IMR-90 (cell line): ENCODE measurements at regions not wholly inside any gene's neighbourhood (a gene's known extent, or its start where the extent isn't known, plus 50 kb on each side); places are given as distances from the start of the nearest gene placed in this dataset.

Experiments
- ATAC-seq: fragments of 200-7000 bp; cut with Tn5 transposase; 2 replicates; pipeline ENCODE4 v1.9.1; 2020; ENCODE audit warnings: low read depth, mild to moderate bottlenecking, moderate library complexity
- BruUV-seq: library from RNA; stranded (reverse); fragments of 400-500 nt; replicated peaks from 2 replicates; lab custom pipeline; 2021; lab: Mats Ljungman, UMichigan
- CTCF ChIA-PET: fragments of 300-600 bp; formaldehyde crosslinking; extraction: SDS; loops from one replicate; lab custom pipeline; 2021; ENCODE audit warnings: antibody characterized with exemption; lab: Yijun Ruan, JAX
- POLR2A ChIA-PET: fragments of 300-600 bp; sonication (Branson Sonifier 250); formaldehyde crosslinking; loops from one replicate; lab custom pipeline; 2022; ENCODE audit warnings: antibody characterized with exemption; ENCODE audit not compliant: unreplicated experiment; lab: Charles Lee
- DNase-seq: peaks from one replicate; pipeline ENCODE4 v3.0.0; 2013
- H2AFZ ChIP-seq: replicated peaks from 2 replicates; pipeline ENCODE3; 2013; ENCODE audit warnings: low read length, mild to moderate bottlenecking; ENCODE audit not compliant: poor library complexity
- H2AK5ac ChIP-seq: 2 replicates; pipeline ENCODE4 v1.6.1; 2013; ENCODE audit warnings: low read depth, low read length, inconsistent platforms
- H2AK9ac ChIP-seq: replicated peaks from 2 replicates; pipeline ENCODE3; 2013; ENCODE audit warnings: mild to moderate bottlenecking, low read depth, low read length, moderate library complexity; ENCODE audit not compliant: poor library complexity
- H2BK120ac ChIP-seq: 2 replicates; pipeline ENCODE4 v1.6.1; 2013; ENCODE audit warnings: low read depth, low read length, inconsistent platforms
- H2BK15ac ChIP-seq: 3 replicates; pipeline ENCODE4 v1.6.1; 2013; ENCODE audit warnings: low read depth, low read length, inconsistent platforms
- H2BK20ac ChIP-seq: 2 replicates; pipeline ENCODE4 v1.6.1; 2013; ENCODE audit warnings: low read depth, mild to moderate bottlenecking, inconsistent platforms, low read length, moderate library complexity
- H2BK5ac ChIP-seq: 2 replicates; pipeline ENCODE4 v1.6.1; 2013; ENCODE audit warnings: mild to moderate bottlenecking, low read depth, low read length, inconsistent platforms; ENCODE audit not compliant: poor library complexity, severe bottlenecking
- H3K14ac ChIP-seq: replicated peaks from 2 replicates; pipeline ENCODE4 v1.6.1; 2013; ENCODE audit warnings: low read depth, low read length, inconsistent platforms
- H3K18ac ChIP-seq: 2 replicates; pipeline ENCODE4 v1.6.1; 2013; ENCODE audit warnings: low read depth, low read length, control low read depth
- H3K23ac ChIP-seq: 2 replicates; pipeline ENCODE4 v1.6.1; 2013; ENCODE audit warnings: low read depth, low read length, inconsistent platforms
- H3K27ac ChIP-seq: 2 replicates; pipeline ENCODE4 v1.5.1; 2013; ENCODE audit warnings: mild to moderate bottlenecking, control low read depth, low read length; ENCODE audit not compliant: insufficient read depth
- H3K27me3 ChIP-seq: 2 replicates; pipeline ENCODE4 v1.6.1; 2013; ENCODE audit warnings: low read length; ENCODE audit not compliant: control insufficient read depth, insufficient read depth
- H3K36me3 ChIP-seq: 2 replicates; pipeline ENCODE4 v1.6.1; 2013; ENCODE audit warnings: low read length, mixed read lengths; ENCODE audit not compliant: control insufficient read depth, insufficient read depth
- H3K4ac ChIP-seq: 2 replicates; pipeline ENCODE4 v1.6.1; 2013; ENCODE audit warnings: low read depth, low read length, inconsistent platforms
- H3K4me1 ChIP-seq: 2 replicates; pipeline ENCODE4 v1.6.1; 2013; ENCODE audit warnings: low read length, mixed read lengths; ENCODE audit not compliant: control insufficient read depth, insufficient read depth
- H3K4me2 ChIP-seq: 2 replicates; pipeline ENCODE4 v1.6.1; 2013; ENCODE audit warnings: low read depth, mild to moderate bottlenecking, control low read depth, low read length, moderate library complexity
- H3K4me3 ChIP-seq: 2 replicates; pipeline ENCODE4 v1.5.1; 2013; ENCODE audit warnings: low read depth, mild to moderate bottlenecking, control low read depth, low read length, moderate library complexity; ENCODE audit not compliant: insufficient read depth
- H3K56ac ChIP-seq: 2 replicates; pipeline ENCODE4 v1.6.1; 2013; ENCODE audit warnings: low read length, inconsistent platforms; ENCODE audit not compliant: insufficient read depth; ENCODE audit errors: extremely low read depth
- H3K79me1 ChIP-seq, 2 experiments: 2 replicates each; pipeline ENCODE4 v1.6.1; 2013; ENCODE audit warnings: low read length in 2 of 2, inconsistent platforms in 1 of 2, low read depth in 1 of 2
- H3K9ac ChIP-seq: 2 replicates; pipeline ENCODE4 v1.6.1; 2013; ENCODE audit warnings: low read depth, low read length, control low read depth
- H3K9me1 ChIP-seq: 2 replicates; pipeline ENCODE4 v1.6.1; 2013; ENCODE audit warnings: low read length, inconsistent platforms; ENCODE audit not compliant: insufficient read depth
- H3K9me3 ChIP-seq: 2 replicates; pipeline ENCODE4 v1.6.1; 2013; ENCODE audit warnings: low read length; ENCODE audit not compliant: control insufficient read depth, insufficient read depth
- H4K20me1 ChIP-seq: 2 replicates; pipeline ENCODE4 v1.6.1; 2013; ENCODE audit warnings: low read length, inconsistent platforms; ENCODE audit not compliant: insufficient read depth
- H4K5ac ChIP-seq: 2 replicates; pipeline ENCODE4 v1.6.1; 2013; ENCODE audit warnings: mild to moderate bottlenecking, low read depth, low read length, control low read depth
- H4K8ac ChIP-seq, 2 experiments: 2 replicates each; pipeline ENCODE4 v1.6.1; 2013; ENCODE audit warnings: low read depth in 2 of 2, low read length in 2 of 2, control low read depth in 1 of 2, inconsistent platforms in 1 of 2
- H4K91ac ChIP-seq: 2 replicates; pipeline ENCODE4 v1.6.1; 2013; ENCODE audit warnings: low read depth, low read length, inconsistent platforms; ENCODE audit not compliant: insufficient read depth
- RAD21 ChIP-seq: IDR thresholded peaks from 2 replicates; pipeline ENCODE4 v1.6.1; 2012; ENCODE audit warnings: low read length, improper control_type of control experiment
- WGBS, 2 experiments: methylation state at CpG; one replicate each; pipeline versions ENCODE4 v1.1.5 to v1.1.7; 2013; ENCODE audit warnings: missing lambda C conversion rate in 2 of 2; ENCODE audit not compliant: insufficient read length in 1 of 2; ENCODE audit errors: extremely low coverage in 2 of 2; 5-methylcytosine and 5-hydroxymethylcytosine counted together
- dilution Hi-C: fragments of 300-500 bp; cut with HindIII; formaldehyde crosslinking; loops from one replicate; pipeline ENCODE4 v1.14.3; 2018; ENCODE audit warnings: low sequenced_read_pairs; ENCODE audit not compliant: unreplicated experiment
- in situ Hi-C: fragments of 300-500 bp; cut with MboI; formaldehyde crosslinking; loops from 3 replicates; pipeline ENCODE4 v1.14.3; 2019; ENCODE audit warnings: low sequenced_read_pairs, inconsistent platforms, mixed read lengths
- intact Hi-C: fragments of 100-400 bp; cut with micrococcal nuclease; formaldehyde crosslinking; loops from 2 replicates; pipeline ENCODE4 v1.10.0; 2022

DNA sequence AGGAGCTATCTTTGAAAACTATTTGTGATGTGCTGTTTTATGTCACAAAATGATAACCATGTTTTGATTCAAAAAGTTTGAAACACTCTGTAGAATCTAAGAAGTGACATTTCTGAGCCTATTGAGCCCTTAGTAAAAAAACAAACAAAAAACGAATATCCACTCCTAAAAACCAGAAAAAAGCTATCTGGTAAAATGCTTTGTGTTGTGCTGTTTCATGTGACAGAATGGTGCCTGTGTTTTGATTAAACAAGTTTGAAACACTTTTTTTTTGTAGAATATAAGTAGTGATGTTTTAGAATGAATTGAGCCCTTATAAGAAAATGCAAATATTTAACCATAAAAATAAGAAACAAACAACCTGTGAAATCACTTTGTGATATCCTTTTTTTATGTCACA lies 105.2 kb upstream of the VPREB1 start:
- Histone ChIP-seq H3K9me1 (no peaks in the 10 kb centered on the region), H2BK5ac (no peak overlapping the region), H3K4ac (no peak overlapping the region), H3K27ac (no peak overlapping the region), H2AK5ac (no peak overlapping the region), H3K4me1 (no peaks in the 10 kb centered on the region), H3K9me3 (no peaks in the 10 kb centered on the region), H3K36me3 (no peaks in the 10 kb centered on the region), H2BK20ac (no peak overlapping the region), H4K20me1 (no peaks in the 10 kb centered on the region), H4K91ac (no peak overlapping the region), H3K14ac (no peak overlapping the region), H2BK15ac (no peak overlapping the region), H3K56ac (no peak overlapping the region), H3K79me1 (no peaks in the 10 kb centered on the region), H2AK9ac (no peak overlapping the region), H3K18ac (no peak overlapping the region), H3K4me2 (no peak overlapping the region), H2BK120ac (no peak overlapping the region), H3K9ac (no peak overlapping the region), H2AFZ (no peak overlapping the region), H3K27me3 (peaks cover 34% of the 10 kb centered on the region), H4K5ac (no peak overlapping the region), H3K23ac (no peak overlapping the region), H3K4me3 (no peak overlapping the region), H4K8ac (no peak overlapping the region)
- DNase-seq (no peak), ATAC-seq (no peak)
- POLR2A ChIA-PET, result no interaction called here
- CTCF ChIA-PET, result interaction anchor here (0.8 kb wide), 1 partner anchor 29 kb away, joined by 3 read pairs; no protein-coding TSS in a partner anchor
- TF ChIP-seq RAD21, result no peak
- WGBS, 2 experiments, result no CpG with 5 or more reads among the region's 1 CpG
- intact Hi-C loops, result no loop called here
- no TSS peak for BruUV-seq
- dilution Hi-C loops, result no loop called here
- in situ Hi-C loops, result no loop called here
